Left lobe of liver (tissue), 2 donors: ENCODE measurements at regions not wholly inside any gene's neighbourhood (a gene's known extent, or its start where the extent isn't known, plus 50 kb on each side); places are given as distances from the start of the nearest gene placed in this dataset.
"Not testable (repeated sequence)": the region's sequence is repeated elsewhere in the genome, so short reads cannot be mapped to it uniquely, and the experiment has no call there.

ENCODE experiments used
- ATAC-seq: fragments of 200-7000 bp; cut with Tn5 transposase; one replicate; pipeline ENCODE4 v1.9.1; 2020; ENCODE audit warnings: mild to moderate bottlenecking, moderate library complexity
- DNase-seq: peaks from one replicate; pipeline ENCODE4 v3.0.0-alpha.2; 2020; ENCODE audit warnings: low spot score
- donor health status: DM: no; HTN: no; CAD: no; lungs with moderate emphysema.
- donor health status: DM: no; HTN: yes; CAD: no.

DNA sequence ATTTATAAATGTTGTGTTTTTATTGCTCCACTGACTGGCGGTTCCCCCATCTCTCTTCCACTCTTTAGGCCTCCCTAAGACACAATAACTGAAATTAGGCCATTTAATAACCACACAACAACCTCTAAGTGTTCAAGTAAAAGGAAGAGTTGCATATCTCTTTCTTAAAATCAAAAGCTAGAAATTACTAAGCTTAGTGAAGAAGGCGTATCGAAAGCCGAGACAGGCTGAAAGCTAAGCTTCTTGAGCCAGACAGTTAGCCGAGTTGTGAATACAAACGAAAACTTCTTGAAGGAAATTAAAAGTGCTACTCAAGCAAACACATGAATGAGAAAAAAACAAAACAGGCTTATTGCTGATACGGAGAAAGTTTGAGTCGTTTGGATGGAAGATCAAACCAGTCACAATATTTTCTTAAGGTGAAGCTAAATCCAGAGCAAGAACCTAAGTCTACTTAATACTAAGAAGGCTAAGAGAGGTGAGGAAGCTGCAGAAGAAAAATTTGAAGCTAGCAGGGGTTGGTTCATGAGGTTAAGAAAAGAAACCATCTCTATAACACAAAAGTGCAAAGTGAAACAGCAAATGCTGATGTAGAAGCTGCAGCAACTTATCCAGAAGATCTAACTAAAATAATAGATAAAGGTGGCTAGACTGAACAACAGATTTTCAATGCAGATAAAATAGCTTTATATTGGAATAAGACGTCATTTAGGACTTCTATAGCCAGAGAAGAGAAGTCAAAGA, 194.0 kb upstream of the TTC29 start:
- DNase-seq (no peak), ATAC-seq (no peak)

DNA sequence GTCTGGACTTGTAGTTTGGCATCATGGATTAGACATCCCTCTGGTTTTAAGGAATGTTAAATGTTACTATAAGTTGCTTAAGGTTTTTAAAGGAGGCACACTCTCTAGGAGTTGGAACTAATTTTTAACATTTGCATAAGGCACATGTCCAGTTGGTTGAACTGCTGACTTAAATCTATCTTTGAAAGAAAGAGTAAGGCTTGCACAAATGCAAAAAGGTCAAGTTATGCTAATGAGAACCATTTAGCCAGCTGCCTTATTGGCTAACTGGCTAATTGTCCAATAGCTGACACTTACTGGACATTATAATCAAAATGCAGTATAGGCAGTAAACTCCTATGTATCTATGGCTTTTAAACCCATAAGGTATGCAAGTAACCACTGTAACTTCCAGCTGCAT, 206.1 kb upstream of the TTC29 start:
- DNase-seq (no peak), ATAC-seq (no peak)

DNA sequence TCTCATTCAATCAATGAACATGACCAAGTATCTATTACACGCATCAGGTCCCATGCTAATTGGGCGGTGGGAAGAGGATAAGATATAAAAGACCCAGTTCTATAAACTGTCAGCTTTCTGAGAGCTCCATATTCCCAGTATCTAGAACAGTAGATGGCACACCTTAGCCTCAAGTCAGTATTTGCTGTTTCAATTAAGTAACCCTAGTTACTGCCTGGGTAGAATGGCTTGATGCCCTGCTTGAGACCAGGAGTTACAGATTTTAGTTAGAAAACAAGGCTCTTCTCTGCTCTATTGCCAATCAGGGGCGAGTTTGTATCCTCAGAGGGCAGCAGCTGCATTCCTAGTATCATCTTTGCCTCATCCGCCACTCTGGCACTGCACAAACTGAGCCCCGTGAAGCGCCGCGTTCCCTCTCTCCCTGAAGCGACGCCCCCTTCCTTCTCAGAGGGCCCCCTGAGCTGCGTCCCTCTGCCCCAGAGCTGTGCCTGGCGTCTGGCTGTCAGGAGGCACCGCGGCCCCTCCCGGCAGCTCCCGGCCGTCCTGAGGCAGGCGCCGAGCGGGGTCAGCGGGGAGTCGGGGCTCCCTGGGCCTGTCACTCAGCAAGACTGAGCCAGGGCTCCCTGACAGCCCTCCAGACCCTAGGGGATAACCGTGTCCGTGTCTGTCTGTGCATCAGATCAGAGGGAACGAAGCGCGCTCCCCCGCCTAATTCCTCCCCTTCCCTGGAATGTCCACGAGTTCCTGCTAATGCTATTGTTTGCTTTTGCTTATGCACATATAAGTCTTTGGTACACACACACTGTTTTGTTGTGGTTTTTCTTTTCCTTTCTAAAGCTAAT, 212.4 kb upstream of the TTC29 start:
- DNase-seq = no peak

DNA sequence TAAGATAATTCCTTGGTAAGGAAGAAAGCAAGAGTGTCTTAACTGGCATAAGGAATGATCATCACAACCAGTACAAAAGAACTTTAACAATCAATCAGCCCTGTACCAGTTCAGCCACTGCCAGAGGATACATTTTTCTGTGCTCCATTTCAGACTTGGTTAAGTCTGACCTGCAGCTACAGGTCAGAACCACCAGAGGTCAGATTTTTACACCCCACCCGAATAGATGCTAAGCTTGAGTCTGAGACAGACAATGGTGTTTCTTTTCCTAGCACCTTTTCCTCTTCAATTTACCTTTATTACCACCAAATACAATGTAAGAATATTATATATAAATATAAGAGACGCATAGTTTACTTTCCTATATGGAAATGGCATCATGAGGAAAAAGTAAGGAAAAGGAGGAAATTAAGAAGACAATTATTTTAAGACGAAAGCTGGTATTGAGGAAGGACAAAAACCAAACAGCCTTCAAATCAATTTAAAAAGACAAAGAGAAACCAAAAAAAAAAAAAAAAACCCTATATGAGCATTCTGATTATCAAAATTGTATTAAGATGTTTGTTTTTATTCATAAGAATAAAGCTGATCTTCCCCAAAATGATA, 215.3 kb upstream of the TTC29 start:
- peak; percentile 89 for ATAC-seq
- DNase-seq = no peak

More for the DNA sequence above, 212.4 kb upstream of the TTC29 start:
- peak; percentile 28 for ATAC-seq

DNA sequence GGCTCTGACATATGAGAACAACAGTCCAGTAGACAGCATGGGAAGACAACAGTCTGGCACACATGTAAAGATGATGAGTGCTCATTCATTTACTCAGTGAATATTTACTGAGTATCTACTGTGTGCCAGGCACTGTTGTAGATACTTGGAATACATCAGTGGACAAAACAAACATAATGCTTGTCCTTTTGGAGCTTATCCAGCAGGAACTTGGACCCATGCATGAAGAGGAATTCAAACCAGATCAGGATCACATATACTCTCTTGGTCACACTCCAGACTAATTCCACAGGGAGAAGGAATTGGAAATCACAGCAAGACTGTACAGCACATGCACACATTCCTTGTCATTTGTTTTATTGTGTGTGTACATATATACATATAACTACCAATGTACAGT, 217.6 kb upstream of the TTC29 start:
- ATAC-seq (no peak), DNase-seq (no peak)

DNA sequence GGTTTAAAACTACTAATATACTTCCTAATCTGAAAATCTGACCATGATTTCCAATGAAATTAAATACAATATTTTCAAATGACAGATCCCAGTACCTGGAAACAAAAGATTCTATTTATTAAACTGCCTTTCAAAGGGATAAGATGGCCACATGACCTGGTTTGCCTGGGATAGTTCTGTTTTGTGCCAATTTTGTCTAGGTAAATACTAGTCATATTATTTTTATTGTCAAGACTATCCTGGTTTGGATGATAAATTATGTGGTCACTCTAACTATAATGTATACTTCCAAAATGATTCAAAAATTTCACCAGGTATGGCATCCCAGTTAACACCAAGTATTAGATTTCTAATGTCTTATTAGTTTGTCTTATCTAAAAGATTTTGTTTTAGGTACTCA, 222.5 kb upstream of the TTC29 start:
- not testable (repeated sequence) for ATAC-seq, DNase-seq

DNA sequence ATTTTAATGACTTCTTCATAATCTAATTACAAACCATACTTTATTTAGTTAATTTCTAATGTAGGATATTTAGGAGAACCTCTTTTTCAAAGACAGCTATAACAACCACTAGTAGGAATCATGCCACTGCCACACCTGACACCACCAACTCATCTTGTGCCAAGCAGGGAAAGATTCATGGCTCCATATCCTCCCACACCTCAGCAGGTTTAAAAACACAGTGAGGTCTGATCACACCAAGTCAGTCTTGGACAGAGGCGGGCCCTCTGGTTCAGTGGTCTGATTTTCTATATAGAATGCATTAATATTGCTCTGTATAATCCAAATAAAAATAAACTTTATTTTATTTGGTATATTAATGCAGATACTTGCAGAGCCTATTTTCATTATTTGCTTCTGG, 227.7 kb upstream of the TTC29 start:
- DNase-seq = no peak
- no peak for ATAC-seq

DNA sequence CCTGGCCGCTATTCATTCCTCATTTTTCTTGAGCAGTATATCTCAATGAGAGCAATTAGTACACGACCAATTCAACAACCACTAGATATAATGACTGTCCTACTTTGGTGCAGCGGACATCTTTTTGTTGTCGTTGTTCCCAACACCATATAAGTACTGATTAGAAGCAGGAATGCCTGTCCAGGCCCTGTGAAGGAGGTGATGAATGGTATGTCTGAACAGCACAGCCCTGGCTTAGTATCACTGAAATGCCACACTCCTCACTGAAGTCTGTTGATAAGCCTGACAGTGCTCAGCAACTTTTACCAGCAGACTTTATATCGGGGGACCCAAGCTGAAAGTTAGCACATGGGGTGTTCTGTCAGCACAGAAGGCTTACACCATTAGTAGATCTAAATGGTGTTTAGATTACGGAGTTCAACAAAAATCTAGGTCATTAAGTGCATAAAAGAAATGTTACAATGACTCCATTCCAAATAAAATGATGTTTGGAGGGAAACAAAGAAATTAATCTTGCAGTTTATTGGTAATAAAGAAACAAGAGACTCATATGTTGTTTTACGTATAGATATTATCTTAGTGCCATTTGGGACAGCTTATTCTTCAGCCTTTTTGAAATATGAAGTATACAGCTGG, 228.3 kb upstream of the TTC29 start:
- ATAC-seq = no peak

DNA sequence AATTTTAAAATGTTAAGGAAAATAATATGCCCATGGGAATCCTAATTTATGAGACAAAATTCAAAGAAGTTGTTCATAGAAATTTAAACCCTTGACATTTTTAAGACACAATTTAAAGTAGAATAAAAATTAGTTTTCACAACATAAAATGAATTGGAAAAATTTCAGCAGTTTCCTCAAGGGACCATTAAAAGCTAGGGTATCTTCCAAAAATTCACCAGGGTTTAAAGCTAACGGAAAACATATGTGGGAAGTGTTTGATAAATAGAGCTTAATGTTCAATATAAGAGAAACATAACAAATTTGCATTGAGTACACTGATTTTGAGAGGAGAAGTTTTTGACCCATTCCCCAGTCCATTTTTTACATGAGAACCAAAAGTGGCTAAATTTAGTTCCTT, 228.9 kb upstream of the TTC29 start:
- no peak for ATAC-seq
- no peak for DNase-seq

More for the DNA sequence above, 228.3 kb upstream of the TTC29 start:
- no peak for DNase-seq

DNA sequence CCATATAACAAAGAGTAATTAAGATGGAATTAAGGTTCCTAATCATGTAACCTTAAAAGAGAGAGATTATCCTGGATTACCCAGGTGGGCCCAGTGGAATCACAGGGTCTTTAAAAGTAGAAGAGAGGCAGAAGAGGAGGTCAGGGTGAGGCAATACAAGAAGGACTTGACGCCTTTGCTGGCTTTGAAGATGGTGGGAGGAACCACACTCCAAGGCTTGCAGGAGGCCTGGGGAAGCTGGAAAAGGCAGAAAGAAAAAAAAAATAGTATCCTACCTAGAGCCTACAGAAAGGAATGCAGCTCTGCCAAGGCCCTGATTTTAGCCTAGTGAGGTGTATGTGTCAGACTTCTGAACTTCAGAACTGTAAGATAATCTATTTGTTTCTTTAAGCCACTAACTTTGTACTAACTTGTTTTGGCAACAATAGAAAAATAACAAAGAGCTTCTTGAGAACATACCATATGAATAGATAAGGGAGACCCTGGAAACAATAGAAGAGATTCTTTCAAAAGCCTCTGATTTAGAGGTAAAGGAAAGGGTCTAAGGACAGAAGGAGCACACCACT, 229.9 kb upstream of the TTC29 start:
- no peak for ATAC-seq

DNA sequence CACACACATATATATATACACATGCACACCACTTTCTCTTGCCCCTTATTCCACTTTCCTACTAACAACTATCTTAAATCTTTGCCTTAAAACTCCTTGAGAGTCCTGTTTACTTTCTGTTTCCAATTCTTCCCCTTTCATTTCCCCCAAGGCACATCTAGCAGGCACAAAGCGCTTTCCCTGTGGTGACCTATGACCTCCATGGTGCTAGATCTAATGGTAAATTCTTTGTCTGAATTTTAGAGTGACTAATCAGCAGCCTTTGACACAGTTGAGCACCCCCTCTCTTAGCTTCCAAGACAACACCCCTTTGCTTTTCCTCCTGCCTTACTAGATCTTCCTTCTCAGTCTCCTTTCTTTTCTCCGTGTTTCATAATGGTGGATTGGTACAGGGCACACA, 236.4 kb upstream of the TTC29 start:
- no peak for ATAC-seq
- DNase-seq = no peak

More for the DNA sequence above, 229.9 kb upstream of the TTC29 start:
- DNase-seq = no peak

DNA sequence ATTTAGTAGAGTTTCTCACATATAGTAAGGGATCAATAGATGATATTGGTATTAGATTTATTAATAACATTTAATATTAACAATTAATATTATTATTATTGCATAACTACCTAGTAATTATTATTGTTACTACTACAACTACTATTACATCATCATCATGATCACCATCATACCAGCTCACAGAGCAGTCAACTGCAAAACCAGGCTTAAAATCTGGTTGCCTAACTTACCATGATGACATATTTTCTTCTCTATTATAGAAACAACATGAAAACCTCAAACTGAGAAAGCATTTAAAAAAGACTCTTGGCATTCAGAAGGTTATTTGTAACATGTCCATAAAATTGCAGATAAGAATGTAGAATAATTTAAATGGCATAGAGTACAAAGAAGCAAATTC, 247.0 kb upstream of the TTC29 start:
- ATAC-seq (no peak), DNase-seq (no peak)

DNA sequence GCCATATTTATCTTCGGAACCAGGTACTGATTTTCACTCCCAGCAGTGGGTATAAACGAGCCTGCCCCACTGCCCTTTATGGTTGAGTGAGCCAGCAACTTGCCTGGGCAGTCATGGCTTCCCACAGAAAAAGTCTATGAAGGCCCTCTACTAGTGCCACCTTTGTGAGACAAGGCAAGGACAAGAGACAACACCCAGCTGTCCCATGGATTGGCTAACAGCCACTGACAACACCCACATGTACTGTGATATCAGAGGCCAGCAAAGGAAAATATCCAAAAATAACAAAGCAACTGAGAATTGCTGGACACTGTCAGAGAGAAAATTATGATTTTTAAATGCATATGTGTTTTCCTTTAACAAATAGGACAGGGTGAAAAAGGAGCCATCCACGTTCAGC, 248.4 kb upstream of the TTC29 start:
- DNase-seq (no peak), ATAC-seq (peak; percentile 22)

DNA sequence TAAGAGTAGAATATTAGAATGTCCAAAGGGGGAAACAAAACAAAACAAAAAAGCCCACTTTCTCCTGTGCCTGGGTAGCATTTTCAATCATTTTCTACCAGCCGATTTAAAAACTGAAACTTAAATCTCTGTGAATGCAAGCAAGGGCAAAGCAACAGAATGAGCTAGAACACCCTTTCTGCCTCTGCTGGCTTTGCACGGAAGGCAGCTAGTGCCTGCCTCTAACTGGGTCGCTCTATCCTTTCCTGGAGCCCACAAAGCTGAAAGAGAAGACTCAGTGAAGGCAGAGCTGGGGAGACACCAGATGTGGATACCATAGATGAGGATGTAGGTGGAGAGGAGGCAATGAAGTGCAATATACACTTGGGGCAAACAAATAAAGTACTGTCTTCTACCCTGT, 248.9 kb upstream of the TTC29 start:
- ATAC-seq (no peak), DNase-seq (no peak)

DNA sequence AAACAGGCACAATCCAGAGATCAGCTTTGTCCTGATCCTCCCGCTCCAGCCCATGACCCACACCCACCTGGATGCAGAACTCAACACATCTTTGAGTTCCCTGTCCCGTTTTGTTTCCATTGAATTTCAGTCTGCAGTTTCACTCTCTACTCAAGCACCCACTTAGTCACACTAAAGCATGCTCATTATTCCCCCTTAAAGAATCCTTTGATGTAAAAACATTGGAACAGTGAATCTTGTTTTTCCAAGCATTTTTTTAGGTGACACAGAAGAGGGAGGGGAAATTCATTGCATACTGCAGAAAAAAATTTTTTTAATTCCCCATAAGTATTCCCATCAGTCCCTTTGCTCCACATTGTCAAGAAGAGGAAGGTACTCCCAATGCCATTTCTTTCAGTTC, 249.7 kb upstream of the TTC29 start:
- ATAC-seq (no peak), DNase-seq (no peak)

DNA sequence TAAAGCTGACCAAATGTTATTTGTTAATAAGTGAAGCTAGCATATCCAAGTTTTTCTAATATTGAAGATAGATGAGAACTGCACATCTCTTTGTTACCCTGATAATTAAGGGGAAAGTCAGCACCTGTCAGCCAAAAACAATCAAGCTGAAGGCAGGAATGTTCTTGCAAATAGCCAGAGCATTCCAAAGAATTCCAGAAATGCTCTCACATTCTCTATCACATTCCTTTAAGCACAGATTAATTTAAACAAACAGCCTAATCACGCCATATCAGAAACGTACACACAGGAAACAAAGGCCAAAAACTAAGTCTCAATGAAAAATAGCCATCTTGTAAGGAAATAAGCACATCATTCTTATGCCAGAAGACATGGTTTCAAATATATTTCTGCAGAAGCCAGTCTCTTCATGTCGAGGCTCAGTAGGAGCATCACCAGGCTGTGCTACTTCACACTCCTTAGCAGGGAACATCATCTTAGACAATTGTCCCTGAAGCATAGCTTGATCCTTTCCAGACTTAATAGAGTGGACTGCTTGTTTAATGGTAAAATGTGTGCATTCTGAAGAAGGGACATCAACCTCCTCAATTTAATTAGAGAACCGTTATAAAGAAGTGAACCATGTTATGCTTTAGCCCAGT, 252.9 kb upstream of the TTC29 start:
- DNase-seq (no peak), ATAC-seq (no peak)

DNA sequence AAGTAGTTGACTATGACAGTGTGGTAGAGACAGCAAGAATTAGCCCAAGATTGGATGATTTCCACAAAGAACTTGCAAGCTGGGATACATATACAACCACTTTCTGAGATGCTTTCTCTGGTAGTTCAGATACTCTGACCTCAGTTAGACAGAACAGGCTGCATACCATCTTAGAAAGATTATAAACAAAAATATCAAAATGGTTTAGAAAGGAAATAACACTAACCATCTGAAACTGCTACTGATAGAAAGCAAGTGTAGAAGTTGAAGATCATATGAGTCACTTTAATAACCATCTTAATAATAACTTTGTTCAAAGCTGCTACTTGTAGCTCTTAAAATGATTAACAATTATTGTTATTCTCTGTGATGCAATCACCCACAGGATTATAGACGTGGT, 255.4 kb upstream of the TTC29 start:
- DNase-seq = no peak
- no peak for ATAC-seq

DNA sequence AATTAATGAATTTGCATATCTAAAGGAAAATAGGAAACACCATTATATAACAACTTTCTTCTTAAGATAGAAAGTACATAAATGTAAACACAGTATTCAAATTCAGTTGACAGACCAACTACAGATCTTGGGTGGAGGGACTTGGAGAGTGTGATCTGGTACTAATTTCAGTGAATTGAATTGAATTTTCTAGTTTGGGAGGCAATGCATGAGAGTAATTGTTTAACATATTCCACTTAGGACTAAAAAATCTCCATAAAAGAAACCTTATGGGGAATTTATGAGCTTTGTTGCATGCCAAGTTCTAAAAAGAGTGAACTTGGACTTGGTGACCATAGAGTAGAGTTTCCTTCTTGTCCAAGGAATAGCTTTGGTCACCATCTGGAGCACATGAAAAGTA, 261.1 kb upstream of the TTC29 start:
- no peak for ATAC-seq
- DNase-seq = no peak

DNA sequence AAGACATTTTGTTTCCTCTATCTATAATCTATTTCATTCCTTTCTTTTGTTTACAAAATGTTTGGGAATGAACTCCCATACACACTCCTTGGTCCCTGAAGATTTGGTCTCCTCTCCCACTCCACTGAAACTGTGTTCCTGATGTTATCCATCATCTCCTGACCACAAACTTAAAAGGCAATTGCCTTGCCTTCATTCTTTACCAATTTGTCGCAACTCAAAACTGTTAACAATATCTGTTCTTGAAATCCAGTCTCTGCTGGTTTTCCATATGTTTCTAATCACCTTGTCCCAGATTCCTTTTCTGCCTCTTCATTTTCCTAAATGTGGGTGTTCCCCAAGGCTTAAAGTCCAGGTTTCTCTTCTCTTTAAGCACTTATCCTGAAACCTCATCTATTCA, 262.2 kb upstream of the TTC29 start:
- ATAC-seq (no peak), DNase-seq (no peak)

DNA sequence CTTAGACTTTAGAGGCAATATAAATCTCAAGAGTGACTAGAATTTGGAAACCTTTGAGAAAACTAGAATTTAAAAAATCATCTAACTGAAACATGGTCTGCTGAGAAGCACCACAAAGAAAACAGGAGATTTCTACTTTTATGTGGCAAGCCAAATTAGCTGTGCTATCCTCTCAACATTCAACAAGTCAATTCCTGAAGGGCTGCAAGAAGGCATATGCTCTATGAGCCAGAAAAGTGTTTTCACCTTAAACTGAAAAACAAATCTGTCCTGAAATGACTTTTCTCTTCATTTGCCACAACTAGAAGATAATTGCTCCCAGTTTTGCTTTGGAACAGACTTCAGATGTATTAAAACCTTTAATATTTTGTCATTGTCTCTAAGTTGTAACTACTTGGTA, 263.2 kb upstream of the EDNRA start:
- no peak for DNase-seq
- no peak for ATAC-seq

DNA sequence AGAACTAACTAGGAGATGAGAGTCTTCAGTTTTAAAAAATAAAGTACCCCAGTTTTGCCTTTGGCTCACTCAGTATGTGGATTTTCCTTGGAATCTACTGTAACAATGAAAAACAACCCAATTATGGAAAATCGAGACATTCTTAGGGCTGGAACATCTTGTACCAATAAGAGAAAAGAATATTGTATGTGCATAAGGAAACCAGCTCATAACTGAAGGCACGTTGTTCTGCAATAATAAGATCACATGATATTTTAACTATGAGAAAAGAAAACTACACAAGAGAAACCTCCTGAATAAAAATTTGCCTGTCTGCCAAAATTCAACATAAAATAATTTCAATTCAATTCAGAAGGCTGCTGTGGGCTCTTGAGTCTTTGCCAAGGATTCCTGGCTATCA, 261.8 kb upstream of the EDNRA start:
- DNase-seq = no peak
- no peak for ATAC-seq
